ENCODE measurements at regions not wholly inside any gene's neighbourhood (a gene's known extent, or its start where the extent isn't known, plus 50 kb on each side); places are given as distances from the start of the nearest gene placed in this dataset.

DNA sequence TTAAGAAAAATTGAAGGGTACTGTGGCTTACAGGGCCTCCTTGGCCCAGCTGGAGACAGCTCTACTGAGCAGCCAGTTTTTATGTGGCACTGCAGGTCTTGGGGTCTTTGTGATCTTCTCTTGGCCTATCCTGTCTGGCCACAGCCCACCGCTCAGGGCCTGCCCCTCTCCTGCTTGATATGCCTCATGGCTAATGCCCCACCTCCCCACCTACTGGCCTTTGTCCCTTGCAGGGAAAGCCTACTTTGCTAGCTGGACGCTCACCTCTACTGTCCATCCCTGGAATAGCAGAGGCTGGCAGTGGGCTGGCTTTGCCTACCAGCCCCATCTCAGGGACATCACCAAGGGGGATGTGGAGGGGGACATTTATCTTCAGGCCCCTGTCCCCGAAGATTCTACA, 134.1 kb downstream of the PJA1 start:
- TF ChIP-seq, protein P1, sequence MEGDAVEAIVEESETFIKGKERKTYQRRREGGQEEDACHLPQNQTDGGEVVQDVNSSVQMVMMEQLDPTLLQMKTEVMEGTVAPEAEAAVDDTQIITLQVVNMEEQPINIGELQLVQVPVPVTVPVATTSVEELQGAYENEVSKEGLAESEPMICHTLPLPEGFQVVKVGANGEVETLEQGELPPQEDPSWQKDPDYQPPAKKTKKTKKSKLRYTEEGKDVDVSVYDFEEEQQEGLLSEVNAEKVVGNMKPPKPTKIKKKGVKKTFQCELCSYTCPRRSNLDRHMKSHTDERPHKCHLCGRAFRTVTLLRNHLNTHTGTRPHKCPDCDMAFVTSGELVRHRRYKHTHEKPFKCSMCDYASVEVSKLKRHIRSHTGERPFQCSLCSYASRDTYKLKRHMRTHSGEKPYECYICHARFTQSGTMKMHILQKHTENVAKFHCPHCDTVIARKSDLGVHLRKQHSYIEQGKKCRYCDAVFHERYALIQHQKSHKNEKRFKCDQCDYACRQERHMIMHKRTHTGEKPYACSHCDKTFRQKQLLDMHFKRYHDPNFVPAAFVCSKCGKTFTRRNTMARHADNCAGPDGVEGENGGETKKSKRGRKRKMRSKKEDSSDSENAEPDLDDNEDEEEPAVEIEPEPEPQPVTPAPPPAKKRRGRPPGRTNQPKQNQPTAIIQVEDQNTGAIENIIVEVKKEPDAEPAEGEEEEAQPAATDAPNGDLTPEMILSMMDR (IDR thresholded peaks at IDR 0.05 in 2 of 3, conservative IDR thresholded peaks at IDR 0.05 in 1 of 3; ENCODE audit: control insufficient read depth in 2 of 3, extremely low read depth in 1 of 3, insufficient read depth in 1 of 3, low read depth in 3 of 3, low read length in 3 of 3): no peak
- TF ChIP-seq EP300 (IDR thresholded peaks at IDR 0.05; ENCODE audit: borderline replicate concordance in 1 of 2, control insufficient read depth in 1 of 2, low read depth in 2 of 2, low read length in 2 of 2): no peak
- TF ChIP-seq MXI1 (IDR thresholded peaks at IDR 0.05; ENCODE audit: low read depth, low read length): no peak
- TF ChIP-seq EZH2 (IDR thresholded peaks at IDR 0.05; ENCODE audit: borderline replicate concordance, control insufficient read depth, low read depth, low read length): no peak
- TF ChIP-seq TAF1 (IDR thresholded peaks at IDR 0.05; ENCODE audit: borderline replicate concordance, low read depth, low read length): no peak
- no peak for TF ChIP-seq ZNF24 (IDR thresholded peaks at IDR 0.05)
- TF ChIP-seq ZNF274 (IDR thresholded peaks at IDR 0.05; ENCODE audit: insufficient read depth, insufficient read length): no peak
- no peak for TF ChIP-seq POLR2A (IDR thresholded peaks at IDR 0.05; ENCODE audit: low read depth, low read length)
- TF ChIP-seq NRF1 (conservative IDR thresholded peaks at IDR 0.05; ENCODE audit: low read depth, low read length): no peak
- no peak for TF ChIP-seq HDAC2 (IDR thresholded peaks at IDR 0.05)
- TF ChIP-seq, protein P2, sequence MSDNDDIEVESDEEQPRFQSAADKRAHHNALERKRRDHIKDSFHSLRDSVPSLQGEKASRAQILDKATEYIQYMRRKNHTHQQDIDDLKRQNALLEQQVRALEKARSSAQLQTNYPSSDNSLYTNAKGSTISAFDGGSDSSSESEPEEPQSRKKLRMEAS (IDR thresholded peaks at IDR 0.05; ENCODE audit: low read depth, low read length): no peak
- TF ChIP-seq CREB1 (IDR thresholded peaks at IDR 0.05; ENCODE audit: low read depth): no peak
- TF ChIP-seq POLR2AphosphoS5 (IDR thresholded peaks at IDR 0.05; ENCODE audit: low read length): no peak
- no peak for TF ChIP-seq FOXM1 (IDR thresholded peaks at IDR 0.05; ENCODE audit: low read depth, low read length)

Data from GM12878 (cell line).